ENCODE measurements at regions not wholly inside any gene's neighbourhood (a gene's known extent, or its start where the extent isn't known, plus 50 kb on each side); places are given as distances from the start of the nearest gene placed in this dataset.

GRCh38 chr16:64011650-64012049 is 1110.2 kb downstream of the CDH11 start:
- H3K4me3 Mint-ChIP-seq, result no peak overlapping the region

GRCh38 chr16:64008131-64008530 is 1113.7 kb downstream of the CDH11 start:
- H3K36me3 Mint-ChIP-seq, result no peaks in the 10 kb centered on the region
- TF ChIP-seq CTCF (IDR thresholded peaks at IDR 0.05; ENCODE audit: unreplicated experiment), result no peak
- peaks cover 18% of the 10 kb centered on the region for H3K9me3 Mint-ChIP-seq
- H3K27ac Mint-ChIP-seq, result no peak overlapping the region
- no peak for DNase-seq (ENCODE audit: low spot score in 2 of 2, unreplicated experiment in 2 of 2)
- H3K4me3 Mint-ChIP-seq, result no peak overlapping the region
- no peaks in the 10 kb centered on the region for H3K27me3 Mint-ChIP-seq (ENCODE audit: low read depth)
- H3K4me1 Mint-ChIP-seq, result peaks cover 13% of the 10 kb centered on the region

More at GRCh38 chr16:64011650-64012049, 1110.2 kb downstream of the CDH11 start:
- no peak for TF ChIP-seq CTCF (IDR thresholded peaks at IDR 0.05; ENCODE audit: unreplicated experiment)
- DNase-seq (ENCODE audit: low spot score in 2 of 2, unreplicated experiment in 2 of 2), result no peak
- Mint-ChIP-seq H3K36me3 (no peaks in the 10 kb centered on the region), H3K27me3 (ENCODE audit: low read depth) (no peaks in the 10 kb centered on the region), H3K4me1 (peaks cover 4% of the 10 kb centered on the region), H3K27ac (no peak overlapping the region), H3K9me3 (peaks cover 18% of the 10 kb centered on the region)

- Mint-ChIP-seq H3K4me1 (peaks cover 9% of the 10 kb centered on the region), H3K36me3 (no peaks in the 10 kb centered on the region), H3K27ac (no peak overlapping the region), H3K27me3 (ENCODE audit: low read depth) (no peaks in the 10 kb centered on the region), H3K4me3 (no peak overlapping the region), H3K9me3 (peaks cover 5% of the 10 kb centered on the region)
- TF ChIP-seq CTCF (IDR thresholded peaks at IDR 0.05; ENCODE audit: unreplicated experiment), result no peak
- DNase-seq (ENCODE audit: low spot score in 2 of 2, unreplicated experiment in 2 of 2), result no peak
Observed at GRCh38 chr16:64004116-64004515, 1117.7 kb downstream of the CDH11 start.

- H3K27me3 Mint-ChIP-seq (ENCODE audit: low read depth), result no peaks in the 10 kb centered on the region
- no peaks in the 10 kb centered on the region for H3K36me3 Mint-ChIP-seq
- H3K4me3 Mint-ChIP-seq, result no peak overlapping the region
- peaks cover 5% of the 10 kb centered on the region for H3K9me3 Mint-ChIP-seq
- no peak for DNase-seq (ENCODE audit: low spot score in 2 of 2, unreplicated experiment in 2 of 2)
- H3K27ac Mint-ChIP-seq, result no peak overlapping the region
- H3K4me1 Mint-ChIP-seq, result no peaks in the 10 kb centered on the region
- no peak for TF ChIP-seq CTCF (IDR thresholded peaks at IDR 0.05; ENCODE audit: unreplicated experiment)
Observed at GRCh38 chr16:63995025-63995424, 1126.8 kb downstream of the CDH11 start.

GRCh38 chr16:63983401-63983800 is 1138.5 kb downstream of the CDH11 start:
- no peak for TF ChIP-seq CTCF (IDR thresholded peaks at IDR 0.05; ENCODE audit: unreplicated experiment)
- no peaks in the 10 kb centered on the region for H3K27me3 Mint-ChIP-seq (ENCODE audit: low read depth)
- H3K27ac Mint-ChIP-seq, result peak overlapping the region; percentile 51
- no peaks in the 10 kb centered on the region for H3K36me3 Mint-ChIP-seq
- DNase-seq (ENCODE audit: low spot score in 2 of 2, unreplicated experiment in 2 of 2), result no peak
- no peak overlapping the region for H3K4me3 Mint-ChIP-seq
- peaks cover 24% of the 10 kb centered on the region for H3K4me1 Mint-ChIP-seq
- H3K9me3 Mint-ChIP-seq, result peaks cover 7% of the 10 kb centered on the region

GRCh38 chr16:63982741-63983140 is 1139.1 kb downstream of the CDH11 start:
- Mint-ChIP-seq H3K4me3 (no peak overlapping the region), H3K4me1 (peaks cover 24% of the 10 kb centered on the region), H3K27ac (no peak overlapping the region), H3K27me3 (ENCODE audit: low read depth) (no peaks in the 10 kb centered on the region), H3K36me3 (no peaks in the 10 kb centered on the region), H3K9me3 (peaks cover 7% of the 10 kb centered on the region)
- TF ChIP-seq CTCF (IDR thresholded peaks at IDR 0.05; ENCODE audit: unreplicated experiment), result no peak
- no peak for DNase-seq (ENCODE audit: low spot score in 2 of 2, unreplicated experiment in 2 of 2)

Data from mesothelial cell of epicardium (in vitro differentiated cells).